Esophagus squamous epithelium (tissue), 4 donors: ENCODE measurements at regions not wholly inside any gene's neighbourhood (a gene's known extent, or its start where the extent isn't known, plus 50 kb on each side); places are given as distances from the start of the nearest gene placed in this dataset.

ENCODE experiments used
- CTCF ChIP-seq, 6 experiments: fragments of 450-650 bp in 4 of 6; fragments of 200-600 bp in 2 of 6; sonication (generic) in 2 of 6; IDR thresholded peaks; one replicate each; pipeline ENCODE4 v1.5.1; 2016 to 2019; ENCODE audit warnings: antibody characterized with exemption in 6 of 6, mild to moderate bottlenecking in 4 of 6, moderate library complexity in 4 of 6
- POLR2A ChIP-seq, 4 donors: fragments of 450-650 bp; IDR thresholded peaks; one replicate each; pipeline ENCODE4 v1.6.1; 2017; ENCODE audit warnings: antibody characterized with exemption in 4 of 4, mild to moderate bottlenecking in 4 of 4, moderate library complexity in 3 of 4

- TF ChIP-seq CTCF (IDR thresholded peaks at IDR 0.05): no peak
- no peak for TF ChIP-seq POLR2A (IDR thresholded peaks at IDR 0.05)
Measured at GRCh38 chr7:46126675-46127300, 205.7 kb upstream of the IGFBP3 start.
